ENCODE measurements at regions not wholly inside any gene's neighbourhood (a gene's known extent, or its start where the extent isn't known, plus 50 kb on each side); places are given as distances from the start of the nearest gene placed in this dataset.

GRCh38 chr10:128435811-128436210 lies 309.6 kb upstream of the MKI67 start:
- DNase-seq: no peak
- Mint-ChIP-seq H3K9me3 (peaks cover 0 to 5% (median under 1%) of the 10 kb centered on the region in 8 donors), H3K4me1 (no peaks in the 10 kb centered on the region), H3K27ac (no peak overlapping the region), H3K27me3 (peaks cover 4 to 5% of the 10 kb centered on the region in 2 donors), H3K4me3 (no peak overlapping the region), H3K36me3 (no peaks in the 10 kb centered on the region)
- Histone ChIP-seq H3K4me3 (ENCODE audit: low read length in 2 of 2) (no peak overlapping the region), H3K27ac (ENCODE audit: low read depth, low read length) (no peak overlapping the region), H3K9me3 (ENCODE audit: control insufficient read depth in 1 of 2, low read length in 2 of 2) (no peaks in the 10 kb centered on the region), H3K36me3 (ENCODE audit: insufficient read depth, low read length) (no peaks in the 10 kb centered on the region), H3K4me1 (ENCODE audit: insufficient read depth, low read length) (no peaks in the 10 kb centered on the region), H3K27me3 (ENCODE audit: insufficient read depth, low read length) (no peaks in the 10 kb centered on the region)
- CTCF ChIA-PET (ENCODE audit: partially characterized antibody): no interaction called here
- intact Hi-C loops (cut with micrococcal nuclease): no loop called here
- POLR2A ChIA-PET (ENCODE audit: partially characterized antibody): no interaction called here

- Histone ChIP-seq H3K4me1 (ENCODE audit: insufficient read depth, low read length) (no peaks in the 10 kb centered on the region), H3K36me3 (ENCODE audit: insufficient read depth, low read length) (no peaks in the 10 kb centered on the region), H3K9me3 (ENCODE audit: control insufficient read depth in 1 of 2, low read length in 2 of 2) (no peaks in the 10 kb centered on the region), H3K4me3 (ENCODE audit: low read length in 2 of 2) (no peak overlapping the region), H3K27ac (ENCODE audit: low read depth, low read length) (no peak overlapping the region), H3K27me3 (ENCODE audit: insufficient read depth, low read length) (no peaks in the 10 kb centered on the region)
- Mint-ChIP-seq H3K27me3 (peaks cover 4 to 5% of the 10 kb centered on the region in 2 donors), H3K36me3 (no peaks in the 10 kb centered on the region), H3K9me3 (peaks cover 0 to 5% (median 2%) of the 10 kb centered on the region in 8 donors), H3K27ac (no peak overlapping the region), H3K4me1 (no peaks in the 10 kb centered on the region), H3K4me3 (no peak overlapping the region)
- DNase-seq: no peak
- ChIA-PET POLR2A (ENCODE audit: partially characterized antibody) (no interaction called here), CTCF (ENCODE audit: partially characterized antibody) (no interaction called here)
- intact Hi-C loops (cut with micrococcal nuclease): no loop called here
Measured at GRCh38 chr10:128437786-128438345, 311.6 kb upstream of the MKI67 start.

GRCh38 chr10:128438417-128439063 lies 312.3 kb upstream of the MKI67 start:
- Histone ChIP-seq H3K36me3 (ENCODE audit: insufficient read depth, low read length) (no peaks in the 10 kb centered on the region), H3K27me3 (ENCODE audit: insufficient read depth, low read length) (no peaks in the 10 kb centered on the region), H3K4me3 (ENCODE audit: low read length in 2 of 2) (no peak overlapping the region), H3K4me1 (ENCODE audit: insufficient read depth, low read length) (no peaks in the 10 kb centered on the region), H3K9me3 (ENCODE audit: control insufficient read depth in 1 of 2, low read length in 2 of 2) (no peaks in the 10 kb centered on the region), H3K27ac (ENCODE audit: low read depth, low read length) (no peak overlapping the region)
- peaks cover 3 to 5% of the 10 kb centered on the region in 2 donors for H3K27me3 Mint-ChIP-seq
- H3K27ac Mint-ChIP-seq: no peak overlapping the region
- no peaks in the 10 kb centered on the region for H3K4me1 Mint-ChIP-seq
- POLR2A ChIA-PET (ENCODE audit: partially characterized antibody): no interaction called here
- peaks cover 0 to 5% (median 2%) of the 10 kb centered on the region in 8 donors for H3K9me3 Mint-ChIP-seq
- CTCF ChIA-PET (ENCODE audit: partially characterized antibody): no interaction called here
- intact Hi-C loops (cut with micrococcal nuclease): no loop called here
- H3K4me3 Mint-ChIP-seq: no peak overlapping the region
- H3K36me3 Mint-ChIP-seq: no peaks in the 10 kb centered on the region
- DNase-seq: no peak

GRCh38 chr10:128440513-128441160 lies 314.4 kb upstream of the MKI67 start:
- H3K4me3 ChIP-seq (ENCODE audit: low read length in 2 of 2): no peak overlapping the region
- H3K27ac ChIP-seq (ENCODE audit: low read depth, low read length): no peak overlapping the region
- H3K4me1 Mint-ChIP-seq: no peaks in the 10 kb centered on the region
- H3K9me3 ChIP-seq (ENCODE audit: control insufficient read depth in 1 of 2, low read length in 2 of 2): no peaks in the 10 kb centered on the region
- H3K27ac Mint-ChIP-seq: no peak overlapping the region
- ChIA-PET POLR2A (ENCODE audit: partially characterized antibody) (no interaction called here), CTCF (ENCODE audit: partially characterized antibody) (no interaction called here)
- H3K4me3 Mint-ChIP-seq: no peak overlapping the region
- H3K27me3 Mint-ChIP-seq: peaks cover 2% of the 10 kb centered on the region in 2 donors
- no peaks in the 10 kb centered on the region for H3K36me3 Mint-ChIP-seq
- H3K36me3 ChIP-seq (ENCODE audit: insufficient read depth, low read length): no peaks in the 10 kb centered on the region
- DNase-seq: no peak
- intact Hi-C loops (cut with micrococcal nuclease): no loop called here
- H3K27me3 ChIP-seq (ENCODE audit: insufficient read depth, low read length): no peaks in the 10 kb centered on the region
- H3K4me1 ChIP-seq (ENCODE audit: insufficient read depth, low read length): no peaks in the 10 kb centered on the region
- peaks cover 0 to 4% (median 1%) of the 10 kb centered on the region in 8 donors for H3K9me3 Mint-ChIP-seq

GRCh38 chr10:128443925-128444518 lies 317.8 kb upstream of the MKI67 start:
- Mint-ChIP-seq H3K27me3 (no peaks in the 10 kb centered on the region), H3K27ac (no peak overlapping the region), H3K9me3 (peaks cover 0 to 3% (median 0%) of the 10 kb centered on the region in 8 donors), H3K36me3 (no peaks in the 10 kb centered on the region), H3K4me3 (no peak overlapping the region), H3K4me1 (no peaks in the 10 kb centered on the region)
- H3K27ac ChIP-seq (ENCODE audit: low read depth, low read length): no peak overlapping the region
- no peak overlapping the region for H3K4me3 ChIP-seq (ENCODE audit: low read length in 2 of 2)
- no peaks in the 10 kb centered on the region for H3K27me3 ChIP-seq (ENCODE audit: insufficient read depth, low read length)
- POLR2A ChIA-PET (ENCODE audit: partially characterized antibody): no interaction called here
- H3K9me3 ChIP-seq (ENCODE audit: control insufficient read depth in 1 of 2, low read length in 2 of 2): no peaks in the 10 kb centered on the region
- intact Hi-C loops (cut with micrococcal nuclease): no loop called here
- no peaks in the 10 kb centered on the region for H3K36me3 ChIP-seq (ENCODE audit: insufficient read depth, low read length)
- no peaks in the 10 kb centered on the region for H3K4me1 ChIP-seq (ENCODE audit: insufficient read depth, low read length)
- CTCF ChIA-PET (ENCODE audit: partially characterized antibody): no interaction called here
- no peak for DNase-seq

- no peak overlapping the region for H3K4me3 ChIP-seq (ENCODE audit: low read length in 2 of 2)
- CTCF ChIA-PET (ENCODE audit: partially characterized antibody): no interaction called here
- H3K9me3 Mint-ChIP-seq: peaks cover 0 to 3% (median 0%) of the 10 kb centered on the region in 8 donors
- no peak overlapping the region for H3K27ac ChIP-seq (ENCODE audit: low read depth, low read length)
- intact Hi-C loops (cut with micrococcal nuclease): no loop called here
- no peaks in the 10 kb centered on the region for H3K4me1 ChIP-seq (ENCODE audit: insufficient read depth, low read length)
- no peak for DNase-seq
- no peaks in the 10 kb centered on the region for H3K4me1 Mint-ChIP-seq
- H3K27ac Mint-ChIP-seq: no peak overlapping the region
- H3K27me3 ChIP-seq (ENCODE audit: insufficient read depth, low read length): no peaks in the 10 kb centered on the region
- no peak overlapping the region for H3K4me3 Mint-ChIP-seq
- no peaks in the 10 kb centered on the region for H3K27me3 Mint-ChIP-seq
- H3K9me3 ChIP-seq (ENCODE audit: control insufficient read depth in 1 of 2, low read length in 2 of 2): no peaks in the 10 kb centered on the region
- no peaks in the 10 kb centered on the region for H3K36me3 ChIP-seq (ENCODE audit: insufficient read depth, low read length)
- POLR2A ChIA-PET (ENCODE audit: partially characterized antibody): no interaction called here
- H3K36me3 Mint-ChIP-seq: no peaks in the 10 kb centered on the region
Measured at GRCh38 chr10:128448796-128449195, 322.6 kb upstream of the MKI67 start.

GRCh38 chr10:128451879-128452278 lies 325.7 kb upstream of the MKI67 start:
- DNase-seq: no peak
- no peak overlapping the region for H3K4me3 ChIP-seq (ENCODE audit: low read length in 2 of 2)
- H3K36me3 Mint-ChIP-seq: no peaks in the 10 kb centered on the region
- no peaks in the 10 kb centered on the region for H3K27me3 Mint-ChIP-seq
- no peak overlapping the region for H3K27ac ChIP-seq (ENCODE audit: low read depth, low read length)
- H3K4me1 Mint-ChIP-seq: no peaks in the 10 kb centered on the region
- H3K36me3 ChIP-seq (ENCODE audit: insufficient read depth, low read length): no peaks in the 10 kb centered on the region
- ChIA-PET CTCF (ENCODE audit: partially characterized antibody) (no interaction called here), POLR2A (ENCODE audit: partially characterized antibody) (no interaction called here)
- no peaks in the 10 kb centered on the region for H3K4me1 ChIP-seq (ENCODE audit: insufficient read depth, low read length)
- no peak overlapping the region for H3K4me3 Mint-ChIP-seq
- H3K27ac Mint-ChIP-seq: no peak overlapping the region
- H3K9me3 ChIP-seq (ENCODE audit: control insufficient read depth in 1 of 2, low read length in 2 of 2): no peaks in the 10 kb centered on the region
- no peaks in the 10 kb centered on the region for H3K27me3 ChIP-seq (ENCODE audit: insufficient read depth, low read length)
- peaks cover 0 to 2% (median 0%) of the 10 kb centered on the region in 8 donors for H3K9me3 Mint-ChIP-seq
- intact Hi-C loops (cut with micrococcal nuclease): no loop called here

Data from CD4-positive, alpha-beta memory T cell (primary cell).